Loucy (cell line): ENCODE measurements at regions not wholly inside any gene's neighbourhood (a gene's known extent, or its start where the extent isn't known, plus 50 kb on each side); places are given as distances from the start of the nearest gene placed in this dataset.
"Not testable (repeated sequence)": the region's sequence is repeated elsewhere in the genome, so short reads cannot be mapped to it uniquely, and the experiment has no call there.

Experiments
- H2AFZ ChIP-seq: fragments of 200-600 bp; sonication (generic); 2 replicates; pipeline ENCODE4 v1.6.0; 2016; ENCODE audit warnings: antibody characterized with exemption, mild to moderate bottlenecking, low read length, moderate library complexity
- H3F3A ChIP-seq: fragments of 200-600 bp; 2 replicates; pipeline ENCODE4 v1.6.0; 2016; ENCODE audit warnings: antibody characterized with exemption, low read depth, mild to moderate bottlenecking
- H3K27me3 ChIP-seq: fragments of 200-600 bp; sonication (generic); 2 replicates; pipeline ENCODE4 v1.6.1; 2014; ENCODE audit warnings: low read length, mild to moderate bottlenecking; ENCODE audit not compliant: insufficient read depth, poor library complexity, severe bottlenecking
- H3K36me3 ChIP-seq: fragments of 200-600 bp; sonication (generic); 2 replicates; pipeline ENCODE4 v1.6.1; 2016; ENCODE audit warnings: low read length; ENCODE audit not compliant: insufficient read depth
- H3K4me1 ChIP-seq: fragments of 200-600 bp; sonication (generic); 2 replicates; pipeline ENCODE4 v1.5.1; 2014; ENCODE audit warnings: low read length, mild to moderate bottlenecking; ENCODE audit not compliant: insufficient read depth, poor library complexity, severe bottlenecking
- H3K4me2 ChIP-seq: fragments of 200-600 bp; sonication (generic); 2 replicates; pipeline ENCODE4 v1.6.0; 2014; ENCODE audit warnings: antibody characterized with exemption, low read length, low read depth, mild to moderate bottlenecking; ENCODE audit not compliant: poor library complexity, severe bottlenecking
- H3K4me3 ChIP-seq: fragments of 200-600 bp; sonication (generic); 2 replicates; pipeline ENCODE4 v1.5.1; 2014; ENCODE audit warnings: low read length, mild to moderate bottlenecking, mixed read lengths; ENCODE audit not compliant: poor library complexity, severe bottlenecking
- H3K79me2 ChIP-seq: fragments of 200-600 bp; sonication (generic); 2 replicates; pipeline ENCODE4 v1.6.1; 2014; ENCODE audit warnings: low read length; ENCODE audit not compliant: insufficient read depth
- H3K9ac ChIP-seq: fragments of 200-600 bp; sonication (generic); 2 replicates; pipeline ENCODE4 v1.6.0; 2014; ENCODE audit warnings: mild to moderate bottlenecking, low read depth, low read length, moderate library complexity; ENCODE audit not compliant: poor library complexity, severe bottlenecking
- H3K9me2 ChIP-seq: fragments of 200-600 bp; sonication (generic); replicated peaks from 2 replicates; pipeline ENCODE4 v1.6.1; 2016; ENCODE audit warnings: low read depth, low read length, mixed read lengths
- H3K9me3 ChIP-seq: fragments of 200-600 bp; sonication (generic); 2 replicates; pipeline ENCODE4 v1.6.1; 2014; ENCODE audit warnings: mild to moderate bottlenecking, antibody characterized with exemption, low read length, low read depth; ENCODE audit not compliant: insufficient read depth
- H4K20me1 ChIP-seq: fragments of 200-600 bp; sonication (generic); 2 replicates; pipeline ENCODE4 v1.6.0; 2014; ENCODE audit warnings: antibody characterized with exemption, low read length, mild to moderate bottlenecking; ENCODE audit not compliant: insufficient read depth, poor library complexity, severe bottlenecking
- EZH2phosphoT487 ChIP-seq: fragments of 200-600 bp; IDR thresholded peaks from 2 replicates; pipeline ENCODE4 v1.6.1; 2018; ENCODE audit warnings: antibody characterized with exemption, mild to moderate bottlenecking, moderate library complexity, borderline replicate concordance
- TF ChIP-seq, protein P1 (sequence below): fragments of 200-600 bp; sonication (generic); conservative IDR thresholded peaks from 2 replicates; pipeline ENCODE4 v1.5.1; 2014; ENCODE audit warnings: mild to moderate bottlenecking, antibody characterized with exemption, low read length

- TF ChIP-seq, protein P1, sequence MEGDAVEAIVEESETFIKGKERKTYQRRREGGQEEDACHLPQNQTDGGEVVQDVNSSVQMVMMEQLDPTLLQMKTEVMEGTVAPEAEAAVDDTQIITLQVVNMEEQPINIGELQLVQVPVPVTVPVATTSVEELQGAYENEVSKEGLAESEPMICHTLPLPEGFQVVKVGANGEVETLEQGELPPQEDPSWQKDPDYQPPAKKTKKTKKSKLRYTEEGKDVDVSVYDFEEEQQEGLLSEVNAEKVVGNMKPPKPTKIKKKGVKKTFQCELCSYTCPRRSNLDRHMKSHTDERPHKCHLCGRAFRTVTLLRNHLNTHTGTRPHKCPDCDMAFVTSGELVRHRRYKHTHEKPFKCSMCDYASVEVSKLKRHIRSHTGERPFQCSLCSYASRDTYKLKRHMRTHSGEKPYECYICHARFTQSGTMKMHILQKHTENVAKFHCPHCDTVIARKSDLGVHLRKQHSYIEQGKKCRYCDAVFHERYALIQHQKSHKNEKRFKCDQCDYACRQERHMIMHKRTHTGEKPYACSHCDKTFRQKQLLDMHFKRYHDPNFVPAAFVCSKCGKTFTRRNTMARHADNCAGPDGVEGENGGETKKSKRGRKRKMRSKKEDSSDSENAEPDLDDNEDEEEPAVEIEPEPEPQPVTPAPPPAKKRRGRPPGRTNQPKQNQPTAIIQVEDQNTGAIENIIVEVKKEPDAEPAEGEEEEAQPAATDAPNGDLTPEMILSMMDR: no peak
- TF ChIP-seq EZH2phosphoT487: no peak
- no peaks in the 10 kb centered on the region for H3K9me3 ChIP-seq
- no peaks in the 10 kb centered on the region for H3K9me2 ChIP-seq
- H3K9ac ChIP-seq: no peak overlapping the region
- no peaks in the 10 kb centered on the region for H3K36me3 ChIP-seq
- no peak overlapping the region for H3K4me2 ChIP-seq
- no peak overlapping the region for H2AFZ ChIP-seq
- no peaks in the 10 kb centered on the region for H3K27me3 ChIP-seq
- no peak overlapping the region for H3K4me3 ChIP-seq
- H3K79me2 ChIP-seq: no peaks in the 10 kb centered on the region
- H4K20me1 ChIP-seq: no peaks in the 10 kb centered on the region
- no peaks in the 10 kb centered on the region for H3K4me1 ChIP-seq
- no peaks in the 10 kb centered on the region for H3F3A ChIP-seq
These were observed 1201.0 kb downstream of the FSCB start for GRCh38 chr14:43306053-43306452.

- H3K4me2 ChIP-seq: no peak overlapping the region
- no peaks in the 10 kb centered on the region for H3K4me1 ChIP-seq
- no peak overlapping the region for H2AFZ ChIP-seq
- H3F3A ChIP-seq: no peaks in the 10 kb centered on the region
- H3K4me3 ChIP-seq: no peak overlapping the region
- H3K27me3 ChIP-seq: no peaks in the 10 kb centered on the region
- TF ChIP-seq, protein P1: no peak
- TF ChIP-seq EZH2phosphoT487: no peak
- no peaks in the 10 kb centered on the region for H4K20me1 ChIP-seq
- H3K9me3 ChIP-seq: no peaks in the 10 kb centered on the region
- H3K36me3 ChIP-seq: no peaks in the 10 kb centered on the region
- no peaks in the 10 kb centered on the region for H3K9me2 ChIP-seq
- H3K9ac ChIP-seq: no peak overlapping the region
- no peaks in the 10 kb centered on the region for H3K79me2 ChIP-seq
These were observed 1209.3 kb downstream of the FSCB start for GRCh38 chr14:43297794-43298193.

DNA sequence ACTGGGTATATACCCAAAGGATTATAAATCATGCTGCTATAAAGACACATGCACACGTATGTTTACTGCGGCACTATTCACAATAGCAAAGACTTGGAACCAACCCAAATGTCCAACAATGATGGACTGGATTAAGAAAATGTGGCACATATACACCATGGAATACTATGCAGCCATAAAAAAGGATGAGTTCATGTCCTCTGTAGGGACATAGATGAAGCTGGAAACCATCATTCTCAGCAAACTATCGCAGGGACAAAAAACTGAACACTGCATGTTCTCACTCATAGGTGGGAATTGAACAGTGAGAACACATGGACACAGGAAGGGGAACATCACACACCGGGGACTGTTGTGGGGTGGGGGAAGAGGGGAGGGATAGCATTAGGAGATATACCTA lies 1211.0 kb downstream of the FSCB start:
- not testable (repeated sequence) for H4K20me1 ChIP-seq, H3K9me3 ChIP-seq, H3F3A ChIP-seq, H2AFZ ChIP-seq, H3K9me2 ChIP-seq, H3K36me3 ChIP-seq, H3K9ac ChIP-seq, H3K4me1 ChIP-seq, H3K27me3 ChIP-seq, H3K4me3 ChIP-seq, H3K4me2 ChIP-seq, H3K79me2 ChIP-seq

DNA sequence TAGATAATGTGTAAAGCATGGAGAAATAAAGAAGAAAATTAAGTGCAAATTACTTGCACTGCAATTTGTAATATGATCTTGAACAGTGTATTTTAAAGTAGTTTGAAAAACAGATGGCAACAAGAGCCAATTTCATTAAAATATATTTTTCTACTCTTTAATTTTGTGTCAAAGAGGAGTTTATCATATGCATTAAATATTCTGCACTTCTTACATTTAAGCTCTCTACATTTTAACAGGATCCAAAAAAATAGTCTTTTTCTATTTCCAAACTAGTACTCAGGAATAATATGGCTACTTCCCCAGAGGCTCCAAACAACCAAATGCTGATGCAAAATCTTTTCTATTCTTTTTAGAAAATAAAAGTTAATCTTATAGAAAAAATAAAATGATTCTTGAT lies 1221.5 kb downstream of the FSCB start:
- Histone ChIP-seq H3K9me2 (no peaks in the 10 kb centered on the region), H4K20me1 (no peaks in the 10 kb centered on the region), H3K9me3 (no peaks in the 10 kb centered on the region; the same call in 1 of the 2 replicates), H2AFZ (no peak overlapping the region), H3K36me3 (no peaks in the 10 kb centered on the region), H3K4me3 (no peak overlapping the region), H3K9ac (no peak overlapping the region), H3K4me1 (no peaks in the 10 kb centered on the region), H3F3A (no peaks in the 10 kb centered on the region), H3K4me2 (no peak overlapping the region), H3K79me2 (no peaks in the 10 kb centered on the region), H3K27me3 (no peaks in the 10 kb centered on the region)
- no peak for TF ChIP-seq EZH2phosphoT487
- TF ChIP-seq, protein P1: no peak
